GM21447 (cell line): ENCODE measurements at regions not wholly inside any gene's neighbourhood (a gene's known extent, or its start where the extent isn't known, plus 50 kb on each side); places are given as distances from the start of the nearest gene placed in this dataset.
"Not testable (repeated sequence)": the region's sequence is repeated elsewhere in the genome, so short reads cannot be mapped to it uniquely, and the experiment has no call there.

ENCODE experiments used
- ATAC-seq: cut with Tn5 transposase; IDR thresholded peaks from one replicate; pipeline ENCODE4 v1.9.1; 2021; ENCODE audit not compliant: unreplicated experiment

GRCh38 chr13:58472483-58472882, 840.9 kb downstream of the PCDH17 start:
- no peak for ATAC-seq

GRCh38 chr13:58474581-58474980, 843.0 kb downstream of the PCDH17 start:
- ATAC-seq: no peak

GRCh38 chr13:58476206-58476918, 844.8 kb downstream of the PCDH17 start:
- no peak for ATAC-seq

DNA sequence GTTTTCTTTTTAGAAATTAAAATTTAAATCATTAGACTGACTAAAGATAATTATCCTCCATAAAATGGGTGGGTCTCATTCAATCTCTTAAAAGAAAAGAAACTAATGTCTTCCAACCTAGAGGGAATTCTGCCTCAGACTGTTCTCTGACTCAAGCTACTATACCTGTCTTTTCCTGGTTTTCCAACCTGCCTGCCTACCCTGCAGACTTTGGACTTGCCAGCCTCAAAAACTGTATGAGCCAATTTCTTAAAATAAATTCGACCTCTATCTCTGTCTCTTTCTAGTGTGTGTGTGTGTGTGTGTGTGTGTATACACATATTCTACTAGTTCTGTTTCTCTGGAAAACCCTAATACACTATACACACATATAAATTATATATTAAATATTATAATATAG, 847.3 kb downstream of the PCDH17 start:
- ATAC-seq: no peak

GRCh38 chr13:58480061-58480460, 848.5 kb downstream of the PCDH17 start:
- no peak for ATAC-seq

- ATAC-seq: no peak
Observed at GRCh38 chr13:58488251-58488650, 856.7 kb downstream of the PCDH17 start.

DNA sequence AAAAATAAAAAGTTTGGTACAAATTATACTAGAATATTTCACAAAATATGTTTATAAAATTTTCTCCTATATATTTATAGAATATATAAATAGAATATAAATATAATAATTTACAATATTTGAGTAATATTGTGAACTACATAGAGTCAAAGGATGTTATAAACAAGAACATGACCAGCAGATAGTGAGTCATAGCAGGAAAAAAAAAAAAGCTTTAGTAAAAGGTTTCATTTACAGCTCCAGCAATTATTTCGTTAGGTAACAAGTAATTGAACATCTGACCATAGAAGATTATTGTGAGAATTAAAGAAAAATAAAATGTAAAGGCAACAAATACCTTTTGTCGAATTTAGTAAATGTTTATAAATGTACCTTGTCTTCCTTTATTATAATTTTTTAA, 864.1 kb downstream of the PCDH17 start:
- ATAC-seq: no peak

DNA sequence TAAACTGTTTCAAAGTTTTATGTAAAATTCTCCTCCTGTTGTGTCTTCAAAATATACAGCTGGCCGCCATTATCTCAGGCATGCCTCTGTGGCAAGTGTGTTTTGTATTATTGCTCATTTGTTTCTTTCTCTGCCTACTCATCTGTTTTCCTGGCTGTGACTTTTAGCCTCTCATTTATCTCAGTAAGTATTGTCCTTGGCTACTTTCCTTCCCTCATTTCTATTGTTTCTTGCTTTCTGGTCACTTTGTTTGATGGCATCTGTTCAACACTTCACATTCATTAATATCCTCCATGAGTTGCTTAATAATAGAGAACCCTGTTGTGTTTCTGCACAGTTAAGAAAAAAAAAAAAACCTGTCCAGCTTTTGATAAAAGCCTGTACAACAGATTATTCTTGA, 869.4 kb downstream of the PCDH17 start:
- ATAC-seq: no peak

DNA sequence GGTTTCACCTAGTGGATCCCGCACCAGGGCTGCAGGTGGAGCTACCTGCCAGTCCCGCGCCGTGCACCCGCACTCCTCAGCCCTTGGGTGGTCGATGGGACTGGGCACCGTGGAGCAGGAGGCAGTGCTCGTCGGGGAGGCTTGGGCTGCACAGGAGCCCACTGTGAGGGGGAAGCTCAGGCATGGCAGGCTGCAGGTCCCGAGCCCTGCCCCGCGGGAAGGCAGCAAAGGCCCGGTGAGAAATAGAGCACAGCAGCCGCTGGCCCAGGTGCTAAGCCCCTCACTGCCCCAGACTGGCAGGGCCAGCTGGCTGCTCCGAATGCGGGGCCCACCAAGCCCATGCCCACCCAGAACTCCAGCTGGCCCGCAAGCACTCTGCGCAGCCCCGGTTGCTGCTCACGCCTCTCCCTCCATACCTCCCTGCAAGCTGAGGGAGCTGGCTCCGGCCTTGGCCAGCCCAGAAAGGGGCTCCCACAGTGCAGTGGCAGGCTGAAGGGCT, 872.7 kb downstream of the PCDH17 start:
- not testable (repeated sequence) for ATAC-seq

DNA sequence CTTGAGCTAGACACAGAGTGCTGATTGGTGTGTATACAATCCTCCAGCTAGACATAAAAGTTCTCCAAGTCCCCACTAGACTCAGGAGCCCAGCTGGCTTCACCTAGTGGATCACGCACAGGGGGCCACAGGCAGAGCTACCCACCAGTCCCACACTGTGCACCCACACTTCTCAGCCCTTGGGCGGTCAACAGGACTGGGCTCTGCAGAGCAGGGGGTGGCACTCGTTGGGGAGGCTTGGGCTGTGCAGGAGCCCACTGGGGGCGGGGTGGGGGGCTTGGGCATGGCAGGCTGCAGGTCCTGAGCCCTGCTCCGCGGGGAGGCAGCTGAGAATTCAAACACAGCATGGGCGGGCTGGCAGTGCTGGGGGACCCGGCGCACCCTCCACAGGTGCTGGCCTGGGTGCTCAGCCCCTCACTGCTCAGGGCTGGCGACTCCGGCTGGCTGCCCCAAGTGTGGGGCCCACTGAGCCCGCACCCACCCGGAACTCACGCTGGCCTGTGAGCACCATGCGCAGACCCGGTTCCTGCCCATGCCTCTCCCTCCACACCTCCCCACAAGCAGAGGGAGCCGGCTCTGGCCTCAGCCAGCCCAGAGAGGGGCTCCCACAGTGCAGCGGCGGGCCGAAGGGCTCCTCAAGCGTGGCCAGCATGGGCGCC, 873.8 kb downstream of the PCDH17 start:
- not testable (repeated sequence) for ATAC-seq

DNA sequence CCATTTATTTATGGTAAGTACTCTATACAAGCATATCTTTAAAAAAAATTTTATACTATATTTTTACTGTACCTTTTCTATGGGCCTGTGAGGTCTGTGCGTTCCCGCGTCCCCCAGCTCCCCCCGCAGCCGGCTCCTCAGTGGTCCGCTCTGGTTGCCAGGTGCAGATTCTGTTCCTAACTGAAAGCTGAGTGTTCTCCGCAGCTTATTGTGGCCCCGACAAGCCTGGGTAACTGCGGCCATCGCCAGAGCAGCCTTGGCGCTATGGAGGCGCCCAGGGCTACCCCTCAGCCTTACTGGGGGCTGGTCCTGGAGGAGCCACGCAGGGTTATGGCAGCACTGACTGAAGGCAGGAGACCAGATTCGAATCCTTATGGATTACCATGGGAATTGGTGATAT, 896.8 kb downstream of the PCDH17 start:
- ATAC-seq: no peak

DNA sequence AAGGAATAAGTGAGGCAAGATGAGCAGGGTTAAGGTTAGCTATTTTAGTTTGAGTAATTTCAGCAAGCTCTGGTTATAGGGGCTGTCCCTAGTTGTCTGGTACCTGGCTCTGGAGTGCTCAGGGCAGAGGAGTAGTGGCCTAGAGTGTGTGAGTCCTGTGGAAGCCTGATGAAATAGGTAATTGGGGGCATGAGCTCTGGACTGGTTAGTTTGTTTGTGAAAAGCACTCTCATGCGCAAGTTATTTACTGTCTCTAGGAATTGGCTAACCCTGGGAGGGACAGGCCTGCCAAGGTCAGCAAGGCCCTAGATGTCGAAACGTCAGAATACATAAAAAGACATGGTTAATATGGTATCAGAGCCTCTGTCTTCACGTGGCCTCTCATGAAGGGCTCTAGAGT, 900.1 kb downstream of the PCDH17 start:
- ATAC-seq: no peak

DNA sequence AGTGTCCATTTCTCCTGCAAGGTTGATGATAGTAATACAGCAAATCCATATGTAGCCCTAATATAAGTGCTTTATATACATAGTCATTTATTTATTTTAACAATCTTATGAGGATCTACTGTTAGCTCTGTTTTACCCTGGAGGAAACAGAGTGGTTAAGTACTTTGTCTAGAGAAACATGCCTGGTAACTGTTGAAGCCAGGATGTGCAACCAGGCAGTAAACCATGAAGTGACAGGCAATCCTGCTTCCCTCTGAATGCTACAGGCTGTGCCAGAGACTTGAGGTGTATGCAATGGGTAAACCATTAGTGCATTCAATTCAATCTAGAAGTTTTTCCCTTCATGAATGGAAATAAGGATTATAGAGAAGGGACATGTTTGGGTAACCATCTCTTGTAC, 911.0 kb downstream of the PCDH17 start:
- no peak for ATAC-seq

GRCh38 chr13:58547419-58547818, 915.9 kb downstream of the PCDH17 start:
- ATAC-seq: no peak

DNA sequence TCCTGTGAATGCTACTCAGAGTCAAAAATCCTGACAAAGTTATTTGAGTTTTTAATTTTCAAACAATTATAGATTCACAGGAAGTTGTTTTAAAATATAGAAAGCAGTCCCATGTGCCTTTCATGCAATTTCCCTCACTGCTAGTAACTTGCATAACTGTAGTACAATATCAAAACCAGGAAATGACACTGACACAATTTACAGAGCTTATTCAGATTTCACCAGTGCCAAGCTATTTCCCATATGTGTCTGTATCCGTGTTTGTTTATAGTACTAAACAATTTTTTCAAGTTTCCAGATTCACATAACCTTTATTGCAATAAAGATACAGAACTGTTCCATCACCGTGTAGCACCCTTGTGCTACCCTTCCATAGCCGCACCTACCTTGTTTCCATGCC, 934.6 kb downstream of the PCDH17 start:
- ATAC-seq: no peak

- ATAC-seq: no peak
Observed at GRCh38 chr13:58573743-58574142, 942.2 kb downstream of the PCDH17 start.

GRCh38 chr13:58574791-58575190, 943.2 kb downstream of the PCDH17 start:
- no peak for ATAC-seq

- ATAC-seq: no peak
Observed at GRCh38 chr13:58579468-58579867, 947.9 kb downstream of the PCDH17 start.

DNA sequence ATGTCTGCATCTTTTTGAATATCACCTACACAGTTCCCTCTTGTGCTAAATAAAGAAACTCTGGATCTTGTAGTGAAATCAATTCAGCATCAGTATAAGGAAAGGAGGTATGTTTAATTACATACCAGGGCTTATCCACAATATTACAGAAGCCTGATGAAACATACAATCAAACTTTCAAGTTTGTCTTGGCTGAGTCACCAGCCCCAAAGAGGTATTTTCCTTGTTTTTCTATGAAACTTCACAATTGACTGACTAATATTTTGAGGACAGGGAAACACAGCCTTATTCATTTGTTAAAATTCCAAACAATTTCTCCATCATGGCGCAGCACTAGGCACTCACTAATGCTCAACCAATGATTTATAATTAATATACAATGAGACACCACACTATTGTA, 952.4 kb downstream of the PCDH17 start:
- no peak for ATAC-seq

GRCh38 chr13:58584610-58585009, 953.1 kb downstream of the PCDH17 start:
- no peak for ATAC-seq

- peak; percentile 95 for ATAC-seq
Observed at GRCh38 chr13:58587183-58587582, 955.6 kb downstream of the PCDH17 start.

DNA sequence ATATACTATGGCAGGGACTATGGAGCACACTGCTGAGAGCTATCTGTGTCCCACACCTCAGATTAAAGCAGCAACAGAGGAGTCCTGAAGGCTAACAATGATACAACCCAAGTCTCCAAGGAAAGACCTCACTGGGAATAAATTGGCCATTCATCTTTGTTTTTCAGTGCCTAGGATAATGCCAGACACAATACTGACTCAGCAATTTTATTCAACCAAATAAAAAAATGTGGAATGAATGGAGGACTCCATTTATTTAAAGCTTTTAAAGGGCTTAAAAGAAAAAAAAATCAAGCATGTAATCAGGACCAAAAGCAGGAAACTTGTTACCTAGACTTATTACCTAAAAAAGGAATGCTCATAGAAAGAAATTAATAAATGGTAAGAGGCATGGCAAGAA, 960.5 kb downstream of the PCDH17 start:
- ATAC-seq: no peak

GRCh38 chr13:58592786-58593185, 961.2 kb downstream of the PCDH17 start:
- ATAC-seq: no peak
